ENCODE measurements at regions not wholly inside any gene's neighbourhood (a gene's known extent, or its start where the extent isn't known, plus 50 kb on each side); places are given as distances from the start of the nearest gene placed in this dataset.

DNA sequence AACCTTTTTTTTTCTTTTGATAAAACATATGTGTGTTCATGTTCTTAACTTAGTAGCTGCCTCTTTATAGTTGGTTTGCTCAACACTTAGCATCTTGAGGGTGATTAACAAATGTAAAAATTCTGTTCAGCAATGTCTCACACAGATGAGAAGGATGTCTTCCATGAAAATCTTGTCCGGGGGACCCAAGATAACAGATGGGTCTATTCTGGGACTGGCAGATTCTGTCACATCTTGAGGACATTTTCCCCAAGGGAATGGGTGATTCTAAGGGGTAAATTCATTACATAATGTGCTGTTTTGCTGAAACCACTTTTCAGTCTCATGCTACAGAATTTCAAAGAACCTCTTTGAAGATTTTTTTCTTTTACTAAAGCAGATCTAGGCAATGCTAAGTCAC is 342.2 kb downstream of the IGSF11 start:
- TF ChIP-seq EZH2phosphoT487 (IDR thresholded peaks at IDR 0.05; ENCODE audit: insufficient read depth, low read depth) = no peak
- no peak for TF ChIP-seq EZH2 (IDR thresholded peaks at IDR 0.05; ENCODE audit: insufficient read depth, poor library complexity, severe bottlenecking)

All from GM23248 (cell line).